ENCODE measurements at regions not wholly inside any gene's neighbourhood (a gene's known extent, or its start where the extent isn't known, plus 50 kb on each side); places are given as distances from the start of the nearest gene placed in this dataset.

- no peak for TF ChIP-seq CTCF (IDR thresholded peaks at IDR 0.05)
- no peak for TF ChIP-seq POLR2A (IDR thresholded peaks at IDR 0.05)
Observed at GRCh38 chr17:77451245-77451893, 310.6 kb downstream of the SEC14L1 start.
